ENCODE measurements at regions not wholly inside any gene's neighbourhood (a gene's known extent, or its start where the extent isn't known, plus 50 kb on each side); places are given as distances from the start of the nearest gene placed in this dataset.

DNA sequence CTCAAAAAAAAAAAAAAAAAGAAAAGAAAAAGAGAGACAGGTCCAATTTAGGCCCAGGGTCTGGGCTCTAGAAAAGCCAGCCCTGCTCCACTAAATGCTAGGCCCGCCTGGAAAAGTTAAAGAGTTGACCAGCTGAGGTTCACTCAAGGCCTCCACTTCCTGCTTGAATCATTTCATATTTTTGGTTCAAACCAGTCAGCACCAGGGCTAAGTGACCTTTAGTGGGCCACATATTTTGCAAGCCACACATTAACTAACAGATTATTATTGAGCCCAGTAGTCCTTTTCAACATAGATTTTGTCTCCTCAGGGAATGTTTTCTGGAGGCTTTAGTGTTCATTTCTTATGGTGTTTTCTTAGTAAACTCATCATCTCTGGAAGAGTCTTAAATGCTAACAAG is 156.6 kb downstream of the TLR4 start:
- no peak for DNase-seq (ENCODE audit: low spot score)

DNA sequence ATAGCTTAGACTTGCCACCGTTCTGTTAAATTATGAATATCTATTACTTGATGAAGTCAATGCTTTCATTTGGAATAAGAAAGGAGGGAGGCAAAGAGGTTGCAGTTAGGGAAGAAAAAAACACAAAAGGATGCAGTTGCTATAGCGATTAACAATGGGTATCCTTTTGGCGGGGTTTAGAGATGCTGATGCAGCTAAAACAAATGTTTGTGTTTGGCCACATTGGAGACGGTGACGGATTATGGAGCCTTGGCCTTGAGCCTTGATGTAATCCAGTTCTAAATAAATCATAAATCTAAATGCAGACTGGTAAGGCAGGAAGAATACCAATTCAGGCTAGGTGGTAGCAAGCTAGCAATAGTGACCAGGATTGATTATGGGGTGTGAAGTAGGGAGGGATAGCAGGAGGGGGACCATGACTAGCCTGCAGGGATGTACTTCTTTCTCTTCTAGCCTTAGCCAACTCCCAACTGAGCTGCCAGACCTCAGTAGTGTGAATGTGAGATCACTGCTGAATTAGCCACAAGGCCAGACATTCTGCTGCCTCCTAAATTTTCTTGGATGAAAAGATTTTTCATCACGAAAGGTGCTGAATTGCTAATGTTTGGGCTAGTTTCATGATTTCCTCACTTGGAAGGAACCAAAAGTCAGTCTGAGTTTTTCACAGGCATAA is 160.3 kb downstream of the TLR4 start:
- DNase-seq (ENCODE audit: low spot score): no peak

DNA sequence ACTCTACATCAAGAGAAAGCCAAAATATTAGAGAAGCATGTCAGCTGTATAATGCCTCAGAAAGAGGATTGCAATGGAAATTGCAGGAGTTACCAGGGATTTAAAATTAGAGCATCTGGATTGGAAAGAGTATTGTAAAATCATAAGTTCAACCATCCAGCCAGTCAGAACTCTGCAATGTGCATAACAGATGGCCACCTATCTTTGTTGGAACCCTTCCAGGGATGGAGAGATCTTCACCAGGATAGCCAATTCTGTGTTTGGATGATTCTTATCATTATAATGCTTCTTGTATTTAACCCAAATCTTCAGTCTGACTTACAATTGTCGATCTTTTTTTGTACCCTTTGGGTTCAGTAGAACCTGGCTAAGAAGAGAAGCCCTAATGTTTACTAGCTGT is 164.4 kb downstream of the TLR4 start:
- no peak for DNase-seq (ENCODE audit: low spot score)

DNA sequence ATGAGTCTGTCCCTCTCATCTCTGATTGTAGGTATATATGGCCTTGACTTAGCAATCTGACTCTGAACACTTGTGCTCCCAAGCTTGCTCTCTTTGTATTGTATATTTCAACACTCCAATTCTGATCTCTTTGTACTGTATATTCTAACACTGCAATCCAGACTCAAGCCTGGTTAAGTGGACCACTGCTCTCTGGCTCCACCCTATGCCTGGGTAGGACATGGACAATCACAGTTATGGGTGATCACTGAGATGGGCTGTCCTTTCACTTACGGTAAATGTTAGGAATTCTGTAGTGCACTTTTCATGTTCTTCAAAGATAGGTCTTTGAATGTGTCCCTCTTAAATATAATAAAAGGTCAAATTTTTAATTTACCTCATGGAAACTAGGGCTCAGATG is 165.1 kb downstream of the TLR4 start:
- no peak for DNase-seq (ENCODE audit: low spot score)

DNA sequence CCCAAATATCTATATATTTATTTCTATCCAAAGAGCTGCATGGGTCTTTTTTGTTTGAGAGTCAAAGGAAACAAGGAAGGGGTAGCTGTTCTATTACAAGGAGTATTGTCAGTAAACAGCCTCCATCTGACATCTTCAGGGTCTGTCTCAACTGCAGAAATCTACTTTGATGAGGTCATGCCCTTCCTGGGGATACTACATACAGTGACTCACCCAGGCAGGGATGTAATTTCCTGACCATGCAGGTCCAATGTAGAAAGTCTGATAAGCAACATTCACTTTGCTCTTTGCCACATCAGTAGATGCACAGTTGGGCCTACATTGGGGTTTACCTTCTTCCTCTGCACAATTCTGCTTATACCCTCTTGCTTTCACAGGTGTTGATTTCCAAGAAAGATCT is 165.5 kb downstream of the TLR4 start:
- DNase-seq (ENCODE audit: low spot score): no peak

DNA sequence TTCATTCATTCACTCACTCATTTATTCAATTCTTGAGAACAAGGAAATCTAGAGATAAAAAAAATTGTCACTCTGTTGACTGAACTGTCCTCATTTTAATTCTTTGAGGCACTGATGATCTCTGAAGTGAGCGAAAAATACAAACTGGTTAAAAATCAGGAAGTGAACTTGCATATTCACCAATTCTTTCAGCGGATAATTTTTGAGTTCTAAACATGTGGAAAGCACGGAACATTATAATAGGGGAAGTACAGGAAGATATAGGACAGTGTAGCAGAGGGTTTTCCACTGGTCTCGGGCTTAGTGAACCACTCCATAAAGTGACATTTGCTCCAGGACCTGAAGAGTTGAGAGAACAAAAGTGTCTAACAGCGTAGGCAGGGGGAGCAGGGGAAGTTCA is 169.5 kb downstream of the TLR4 start:
- no peak for DNase-seq (ENCODE audit: low spot score)

DNA sequence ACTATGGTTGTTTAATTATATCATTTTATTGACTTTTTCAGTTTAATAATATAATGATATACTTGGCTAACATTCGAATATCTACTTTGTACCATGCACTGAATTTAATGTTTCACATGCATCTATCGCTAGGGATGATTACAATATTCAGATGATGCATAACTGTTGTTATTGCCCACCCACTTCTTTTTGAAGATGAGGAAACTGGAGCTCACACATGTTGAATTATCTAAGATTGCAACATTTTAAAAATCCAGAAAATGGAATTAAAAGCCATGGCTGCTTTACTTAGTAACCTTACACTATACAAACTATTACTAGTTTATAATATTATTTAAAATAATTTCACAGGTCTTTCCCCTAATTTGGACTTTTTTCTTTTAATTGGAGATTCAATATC is 171.7 kb downstream of the TLR4 start:
- DNase-seq (ENCODE audit: low spot score): no peak

DNA sequence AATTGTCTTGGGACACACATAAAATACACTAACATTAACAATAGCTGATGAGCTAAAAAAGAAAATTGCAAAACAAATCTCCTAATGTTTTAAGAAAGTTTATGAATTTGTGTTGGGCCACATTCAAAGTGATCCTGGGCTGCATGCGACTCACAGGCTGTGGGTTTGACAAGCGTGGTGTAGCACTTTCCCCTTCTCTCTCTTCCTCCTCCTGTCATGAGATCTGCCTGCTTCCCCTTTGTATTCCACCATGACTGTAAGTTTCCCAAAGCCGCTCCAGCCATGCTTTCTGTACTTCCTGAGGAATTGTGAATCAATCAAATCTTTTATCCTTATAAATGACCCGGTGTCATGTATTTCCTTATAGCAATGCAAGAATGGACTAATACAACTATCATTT is 178.0 kb downstream of the TLR4 start:
- no peak for DNase-seq (ENCODE audit: low spot score)

DNA sequence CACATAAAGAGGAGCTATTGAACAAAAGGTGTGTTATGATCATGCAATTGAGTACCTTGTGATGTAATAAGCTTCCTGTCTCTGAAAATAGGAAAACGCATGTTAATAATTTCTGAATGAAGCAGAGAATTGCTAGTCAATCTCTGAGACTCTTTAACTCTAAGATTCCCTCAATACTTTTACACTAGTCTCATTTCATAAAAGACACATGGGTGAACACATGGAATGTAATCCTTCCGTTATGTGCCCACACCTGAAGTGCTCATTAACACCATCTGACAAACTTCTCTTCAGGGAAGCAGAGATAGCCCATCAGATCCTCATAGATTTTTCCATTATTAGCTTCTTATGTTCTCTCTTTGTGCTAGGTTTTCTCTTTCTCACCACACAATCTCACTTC is 182.4 kb downstream of the TLR4 start:
- DNase-seq (ENCODE audit: low spot score): no peak

DNA sequence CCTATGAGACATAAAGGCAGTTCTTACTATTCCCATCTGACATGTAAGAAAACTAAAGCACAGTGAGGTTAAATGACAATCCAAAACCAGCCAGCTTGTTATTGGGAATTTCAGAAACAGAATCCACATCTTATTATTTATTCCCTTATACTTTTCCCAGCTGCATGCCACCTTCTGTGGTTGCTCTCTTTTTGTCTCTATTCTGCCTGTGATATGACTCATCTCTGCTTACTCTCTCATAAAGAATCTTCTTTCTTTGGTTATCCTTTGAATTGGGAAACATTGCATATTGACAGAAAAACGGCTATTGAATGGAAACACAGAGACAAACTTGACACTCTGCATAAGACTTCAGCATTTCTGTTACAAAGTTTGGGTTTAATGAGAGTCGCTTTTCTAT is 183.2 kb downstream of the TLR4 start:
- no peak for DNase-seq (ENCODE audit: low spot score)

DNA sequence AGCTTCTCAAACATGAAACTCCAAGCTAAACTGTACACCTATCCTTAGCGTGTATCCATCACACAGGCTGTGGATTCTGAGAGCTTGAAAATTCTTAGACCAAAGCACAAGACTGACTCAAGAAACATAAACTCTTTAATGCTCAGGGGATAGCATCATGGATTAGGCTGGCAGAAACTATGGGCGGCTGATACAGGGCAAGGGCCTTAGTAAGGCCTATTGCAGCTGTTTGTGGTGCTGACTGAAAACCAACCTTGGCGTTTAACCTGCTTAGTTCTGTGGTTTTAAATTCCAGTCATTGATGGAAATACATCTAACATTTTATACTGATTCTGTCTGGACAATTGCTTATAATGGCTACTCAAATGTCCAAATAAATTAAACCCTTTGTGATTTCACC is 183.7 kb downstream of the TLR4 start:
- DNase-seq (ENCODE audit: low spot score): no peak

DNA sequence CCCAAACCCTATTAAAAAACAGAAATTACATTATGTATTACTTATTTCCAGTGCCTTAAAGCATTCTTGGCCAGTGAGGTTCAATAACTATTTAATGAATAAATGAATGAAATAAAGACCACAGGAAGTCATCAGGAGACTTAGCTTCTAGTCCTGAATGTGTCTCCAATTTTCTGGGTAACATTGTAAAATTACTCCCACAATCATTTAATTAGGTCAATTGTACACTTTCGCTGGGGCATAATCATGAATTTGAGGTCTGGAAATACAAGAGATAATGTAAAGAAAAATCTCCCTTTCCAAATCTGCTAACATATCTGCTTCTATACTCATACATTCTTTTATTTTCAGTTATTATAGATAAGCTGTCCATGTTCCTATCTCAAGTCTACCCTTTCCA is 199.2 kb downstream of the TLR4 start:
- no peak for DNase-seq (ENCODE audit: low spot score)

DNA sequence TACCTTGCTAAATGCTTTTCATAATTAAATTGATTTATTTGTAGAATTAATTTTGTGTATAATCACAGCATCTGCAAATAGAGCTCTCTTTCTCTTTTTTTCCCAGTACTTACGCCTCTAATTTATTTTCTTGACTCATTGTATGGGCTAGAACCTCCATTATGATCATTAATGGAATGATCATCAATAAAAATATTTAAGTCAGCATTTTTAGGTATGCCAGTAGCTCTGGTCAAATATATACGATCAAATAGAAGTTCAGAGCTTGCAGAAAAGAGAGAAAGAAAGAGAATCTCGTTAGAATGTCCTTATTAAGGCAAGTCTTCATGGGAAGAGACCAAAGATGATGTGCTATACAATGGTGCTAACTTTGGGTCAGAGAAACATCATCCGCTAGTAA is 202.6 kb downstream of the TLR4 start:
- DNase-seq (ENCODE audit: low spot score): no peak

DNA sequence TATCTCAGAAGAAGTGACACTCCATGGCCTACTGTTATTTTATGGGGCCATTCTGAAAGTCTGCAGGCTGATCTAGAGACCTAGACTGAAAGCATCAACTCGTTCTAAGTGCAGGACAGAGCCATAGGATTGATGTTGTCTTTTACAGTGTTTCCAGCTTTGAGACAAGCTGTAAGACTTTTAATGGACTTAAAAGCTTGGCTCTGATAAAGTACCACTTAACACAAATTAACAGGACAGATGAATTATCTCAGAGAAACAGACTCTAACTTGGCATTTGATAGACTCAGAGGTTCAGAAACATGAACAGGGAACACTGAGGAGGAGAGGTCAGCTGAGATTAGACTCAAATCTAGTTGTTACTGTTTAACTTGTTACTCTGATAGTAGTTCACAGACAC is 203.2 kb downstream of the TLR4 start:
- DNase-seq (ENCODE audit: low spot score): no peak

DNA sequence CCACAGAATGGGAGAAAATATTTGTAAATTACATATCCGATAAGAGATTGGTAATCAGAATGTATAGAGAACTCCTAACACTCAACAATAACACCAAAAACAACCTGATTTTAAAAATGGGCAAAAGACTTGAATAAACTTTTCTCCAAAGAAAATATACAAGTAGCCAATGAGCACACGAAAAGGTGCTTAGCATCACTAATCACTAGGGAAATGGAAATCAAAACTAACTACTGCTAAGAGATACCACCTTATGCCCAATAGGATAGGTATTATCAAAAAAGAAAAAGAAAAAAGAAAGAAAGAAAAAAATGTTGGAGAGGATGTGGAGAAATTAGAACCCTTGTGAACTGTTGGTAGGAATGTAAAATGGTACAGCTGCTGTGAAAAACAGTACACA is 212.1 kb downstream of the TLR4 start:
- no peak for DNase-seq (ENCODE audit: low spot score)

DNA sequence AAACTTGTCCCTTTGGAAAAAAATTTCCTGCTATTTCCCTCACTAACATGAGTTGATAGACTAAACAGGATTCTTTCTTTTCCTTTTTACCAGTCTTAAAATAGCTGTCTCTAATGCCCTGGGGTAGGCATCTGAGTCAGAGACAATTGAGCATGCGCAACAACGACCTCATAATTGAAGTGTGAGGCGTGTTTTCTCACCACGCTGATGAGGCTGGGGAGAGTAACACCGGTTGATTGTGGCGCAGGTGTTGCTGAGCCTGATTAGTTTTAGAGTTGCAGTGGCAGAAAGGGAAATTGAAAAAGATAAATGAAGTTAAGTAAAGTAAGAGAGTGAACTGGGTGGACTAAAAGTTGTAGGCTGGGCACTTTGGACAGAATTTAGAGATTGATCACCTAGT is 213.7 kb downstream of the TLR4 start:
- no peak for DNase-seq (ENCODE audit: low spot score)

DNA sequence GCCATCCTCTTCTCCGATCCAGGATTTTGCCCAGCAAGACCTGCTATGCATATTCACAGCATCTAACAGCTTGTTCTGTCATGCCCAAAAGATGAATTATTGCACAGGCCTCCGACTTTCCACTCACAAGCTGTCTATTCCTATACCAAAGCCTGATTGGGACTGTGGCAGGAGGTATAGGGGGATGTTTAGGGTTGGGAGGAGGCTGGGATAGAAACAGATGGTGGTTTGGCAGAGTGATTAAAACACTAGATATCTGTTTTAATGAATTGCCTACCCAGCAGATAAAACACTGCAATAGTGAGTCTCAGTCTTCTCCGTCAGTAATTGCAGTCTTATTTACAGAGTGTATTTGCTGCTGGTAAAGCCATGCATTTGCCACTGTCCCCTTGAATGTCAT is 215.3 kb downstream of the TLR4 start:
- DNase-seq (ENCODE audit: low spot score): no peak

DNA sequence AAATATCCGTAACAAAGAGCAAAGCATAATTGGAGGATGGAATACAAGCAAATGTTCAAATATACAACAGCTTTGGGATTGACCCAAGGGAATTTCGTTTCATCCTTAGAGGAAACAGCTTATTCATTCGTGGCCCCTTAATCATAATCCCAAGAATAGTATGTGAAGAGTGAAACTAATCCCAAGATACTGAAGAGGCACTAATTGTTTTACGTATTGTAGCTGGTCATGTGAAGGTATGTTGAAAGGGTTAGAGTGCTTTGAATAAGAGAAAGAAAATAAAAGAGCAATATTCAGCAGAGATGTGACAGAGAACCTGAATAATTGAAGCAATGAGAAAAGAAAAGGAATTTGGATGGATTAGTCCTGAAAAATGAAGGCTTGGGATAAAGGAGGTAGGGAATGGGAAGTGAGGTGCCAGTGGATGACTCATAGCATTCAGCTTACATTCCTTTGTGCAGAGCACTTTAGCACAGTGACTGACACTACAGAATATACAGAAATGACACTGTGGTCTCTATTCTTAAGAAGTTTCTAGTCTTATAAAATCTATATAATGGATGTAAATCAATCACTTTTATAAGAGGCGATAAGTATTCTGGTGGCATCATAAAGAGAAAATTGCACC is 221.9 kb downstream of the TLR4 start:
- peak; percentile 54 for DNase-seq (ENCODE audit: low spot score)

DNA sequence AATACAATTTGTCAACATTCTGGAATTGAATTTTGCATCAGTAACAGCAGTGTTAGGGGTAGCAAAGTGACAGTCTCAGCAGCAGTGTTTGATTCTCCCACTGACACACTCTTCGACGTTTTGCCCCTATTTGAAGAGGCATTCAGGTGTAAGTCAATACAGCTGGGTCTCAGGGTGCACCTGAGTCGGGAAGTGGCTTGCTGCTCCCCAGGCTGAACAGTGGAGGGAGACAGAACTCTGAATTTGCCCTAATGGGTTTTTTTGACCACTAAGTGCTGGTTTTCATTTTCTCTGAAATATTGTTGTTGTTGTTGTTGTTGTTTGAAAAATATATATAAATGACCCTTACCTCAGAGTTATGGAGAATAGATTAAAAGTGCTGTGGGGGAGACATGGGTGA is 223.2 kb downstream of the TLR4 start:
- DNase-seq (ENCODE audit: low spot score): no peak

DNA sequence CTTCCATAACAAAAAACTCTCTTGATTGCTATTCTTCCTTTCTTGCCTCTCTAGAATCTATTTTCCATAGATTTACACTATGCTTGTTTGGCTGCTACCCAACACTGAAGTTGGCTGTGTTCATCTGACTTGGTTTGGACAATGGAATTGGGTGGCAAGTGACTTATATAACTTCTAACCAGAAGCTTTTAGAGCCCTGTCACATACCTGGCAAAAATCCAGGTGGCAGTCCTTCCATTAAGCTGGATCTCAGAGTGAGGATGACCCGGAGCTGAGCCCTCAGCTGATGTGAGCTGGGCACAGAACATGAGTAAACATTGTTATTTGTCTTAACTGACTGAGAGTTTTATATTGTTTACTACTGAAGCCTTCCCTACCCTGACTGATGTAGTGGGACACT is 225.7 kb downstream of the TLR4 start:
- DNase-seq (ENCODE audit: low spot score): peak; percentile 26

DNA sequence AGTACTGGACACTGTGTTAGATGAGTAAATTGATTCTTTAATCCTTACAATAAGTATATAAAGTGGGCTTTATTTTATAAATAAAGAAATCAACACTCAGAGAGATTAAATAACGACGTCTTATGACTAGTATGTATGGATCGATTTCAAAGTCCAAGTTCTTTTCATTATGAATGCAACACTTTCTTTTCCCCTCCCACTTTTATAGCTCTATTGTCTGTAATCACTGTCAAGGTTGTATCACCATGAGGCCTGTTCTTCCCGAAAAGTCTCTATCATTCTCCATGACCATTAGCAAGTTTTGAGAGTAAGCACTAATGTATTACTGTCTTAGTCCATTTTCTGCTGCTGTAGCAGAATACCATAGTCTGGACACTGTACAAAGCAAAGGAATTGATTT is 228.4 kb downstream of the TLR4 start:
- DNase-seq (ENCODE audit: low spot score): no peak

DNA sequence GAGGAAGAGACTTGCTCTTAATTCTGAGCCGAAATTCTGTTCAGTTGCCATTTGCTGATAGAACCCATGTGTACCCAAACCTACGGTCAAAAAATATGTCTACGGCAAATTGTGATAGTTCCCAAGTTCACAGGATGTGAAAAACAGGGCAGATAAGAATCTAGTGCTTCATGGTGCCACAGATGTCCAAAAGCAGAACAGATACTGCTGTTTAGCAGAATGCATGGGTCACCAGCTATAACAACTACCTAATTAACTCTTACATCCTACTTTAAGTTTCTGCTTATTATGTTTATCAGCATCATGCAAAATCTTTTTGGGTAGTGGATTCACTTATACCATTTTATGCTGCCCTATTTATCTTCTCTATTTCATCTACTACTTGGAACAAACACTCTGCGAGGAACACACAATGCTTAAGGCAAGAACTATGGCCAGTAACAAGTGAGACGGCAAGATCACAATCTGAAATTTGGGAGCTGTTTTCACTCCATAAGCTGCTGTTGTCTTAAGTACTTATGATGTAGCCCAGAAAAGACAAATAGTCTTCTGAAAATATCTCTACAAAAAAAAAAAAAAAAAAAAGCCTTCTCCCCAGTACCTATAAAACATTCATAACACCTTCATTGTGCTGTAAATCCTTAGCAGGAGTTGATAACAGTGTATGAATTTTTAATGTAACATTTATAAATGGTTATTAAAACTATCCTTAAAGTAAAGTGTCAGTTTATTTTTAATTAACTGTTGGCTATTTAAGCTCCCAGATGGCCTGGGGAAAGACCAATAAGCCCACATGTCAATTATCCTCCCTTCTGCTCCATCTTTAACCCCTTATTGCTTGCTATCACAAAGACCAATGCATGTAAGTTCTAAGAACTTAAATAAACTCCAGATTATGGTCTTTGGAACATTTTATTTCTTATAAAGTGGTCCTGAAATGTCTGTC is 232.3 kb downstream of the TLR4 start:
- no peak for DNase-seq (ENCODE audit: low spot score)

DNA sequence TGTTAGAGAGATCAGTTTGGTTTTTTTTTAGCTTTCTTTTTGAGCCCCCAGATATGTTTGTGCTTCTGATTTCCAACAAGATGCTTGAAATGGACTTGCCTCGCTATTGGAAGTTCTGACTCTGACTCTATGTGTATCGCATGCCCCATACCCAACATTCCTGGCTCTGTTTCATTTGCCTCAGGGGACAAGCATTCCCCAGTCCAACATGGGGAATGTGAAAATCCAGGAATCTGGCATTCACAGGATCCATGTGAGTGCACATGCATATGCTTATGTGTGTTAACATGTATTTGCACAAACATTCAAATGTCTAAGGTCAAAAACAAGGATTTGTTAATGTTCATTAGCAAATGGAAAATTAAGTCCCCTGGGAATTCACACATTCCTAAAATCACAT is 233.9 kb downstream of the TLR4 start:
- no peak for DNase-seq (ENCODE audit: low spot score)

All from A172 (cell line).